Psoas muscle (tissue), 7 donors: ENCODE measurements at regions not wholly inside any gene's neighbourhood (a gene's known extent, or its start where the extent isn't known, plus 50 kb on each side); places are given as distances from the start of the nearest gene placed in this dataset.

Experiments
- ATAC-seq, 4 donors: fragments of 200-7000 bp; cut with Tn5 transposase; one replicate each; pipeline ENCODE4 v1.9.1; 2020; ENCODE audit warnings: moderate library complexity in 3 of 4, mild to moderate bottlenecking in 2 of 4
- DNase-seq, 2 donors: peaks; one replicate each; pipeline ENCODE4 v3.0.0-alpha.2; 2020
- H3K27ac ChIP-seq: fragments of 200-600 bp; one replicate; pipeline ENCODE4 v1.8.0; 2022
- H3K27me3 ChIP-seq, 3 donors: fragments of 200-600 bp in 1 of 3; one replicate each; pipeline versions ENCODE4 v1.6.1 to v1.8.0; 2013 to 2022; ENCODE audit warnings: low read length in 2 of 3, mild to moderate bottlenecking in 2 of 3, moderate library complexity in 1 of 3; ENCODE audit not compliant: insufficient read depth in 3 of 3
- H3K36me3 ChIP-seq, 2 donors: fragments of 200-600 bp in 1 of 2; one replicate each; pipeline versions ENCODE4 v1.6.1 to v1.8.0; 2013 to 2022; ENCODE audit warnings: low read depth in 1 of 2, mild to moderate bottlenecking in 1 of 2, moderate library complexity in 1 of 2; ENCODE audit not compliant: insufficient read depth in 1 of 2
- H3K4me1 ChIP-seq: fragments of 200-600 bp; one replicate; pipeline ENCODE4 v1.8.0; 2022
- H3K4me3 ChIP-seq: fragments of 200-600 bp; one replicate; pipeline ENCODE4 v1.8.0; 2022; ENCODE audit warnings: mild to moderate bottlenecking
- H3K9me3 ChIP-seq: fragments of 200-600 bp; one replicate; pipeline ENCODE4 v1.8.0; 2022
- CTCF ChIP-seq: fragments of 200-600 bp; IDR thresholded peaks from one replicate; pipeline ENCODE4 v1.8.0; 2022; ENCODE audit warnings: antibody characterized with exemption
- WGBS, 3 donors: extraction: QIAGEN DNeasy Blood & Tissue Kit; methylation state at CpG; one replicate each; pipeline versions ENCODE4 v1.1.6 to v1.1.7; 2013; 5-methylcytosine and 5-hydroxymethylcytosine counted together
- intact Hi-C, 2 donors: fragments of 100-400 bp; cut with DNase I; formaldehyde crosslinking; loops; one replicate each; pipeline versions ENCODE4 v1.11.0 to v1.14.2; 2022
- donor health status: healthy with polysubstance abuse.
- donor health status: DM: no; HTN: no; CAD: no; lungs with moderate emphysema.
- donor health status: Bipolar disorder and iron deficiency.
- donor health status: healthy.
- donor health status: DM: yes; HTN: yes; CAD: no.
- donor health status: DM: no; HTN: no; CAD: no.
- donor health status: DM: yes; HTN: yes; CAD: no.

- Histone ChIP-seq H3K4me1 (no peaks in the 10 kb centered on the region), H3K36me3 (no peaks in the 10 kb centered on the region), H3K27ac (no peak overlapping the region), H3K4me3 (no peak overlapping the region), H3K9me3 (no peaks in the 10 kb centered on the region), H3K27me3 (peaks cover 0 to 12% (median 0%) of the 10 kb centered on the region in 3 donors)
- ATAC-seq (no peak), DNase-seq (no peak)
- intact Hi-C loops = no loop called here
- no peak for TF ChIP-seq CTCF
- WGBS, 3 donors = 45 to 61% (median 48%) methylated on average over 7 of the region's 7 CpGs
Observed at GRCh38 chr2:109059474-109060165, 69.4 kb upstream of the SH3RF3 start.

GRCh38 chr2:109058802-109059201 is 69.8 kb upstream of the EDAR start:
- ATAC-seq = no peak
- WGBS, 3 donors = 92 to 96% (median 94%) methylated on average over 6 of the region's 6 CpGs
- intact Hi-C loops = no loop called here

GRCh38 chr2:109058191-109058632 is 69.2 kb upstream of the EDAR start:
- TF ChIP-seq CTCF = no peak
- H3K4me3 ChIP-seq = no peak overlapping the region
- 17 to 20% (median 19%) methylated on average over 9 of the region's 9 CpGs for WGBS, 3 donors
- peaks cover 0 to 12% (median 0%) of the 10 kb centered on the region in 3 donors for H3K27me3 ChIP-seq
- H3K9me3 ChIP-seq = no peaks in the 10 kb centered on the region
- H3K36me3 ChIP-seq = no peaks in the 10 kb centered on the region
- H3K27ac ChIP-seq = no peak overlapping the region
- no peak for DNase-seq
- intact Hi-C loops = no loop called here
- ATAC-seq = no peak
- H3K4me1 ChIP-seq = no peaks in the 10 kb centered on the region

More at GRCh38 chr2:109058802-109059201, 69.8 kb upstream of the EDAR start:
- Histone ChIP-seq H3K4me1 (no peaks in the 10 kb centered on the region), H3K4me3 (no peak overlapping the region), H3K36me3 (no peaks in the 10 kb centered on the region), H3K27me3 (peaks cover 0 to 12% (median 0%) of the 10 kb centered on the region in 3 donors), H3K9me3 (no peaks in the 10 kb centered on the region), H3K27ac (no peak overlapping the region)
- no peak for DNase-seq
- no peak for TF ChIP-seq CTCF

GRCh38 chr2:109057686-109058085 is 68.7 kb upstream of the EDAR start:
- Histone ChIP-seq H3K9me3 (no peaks in the 10 kb centered on the region), H3K27ac (no peak overlapping the region), H3K4me1 (no peaks in the 10 kb centered on the region), H3K4me3 (no peak overlapping the region), H3K36me3 (no peaks in the 10 kb centered on the region), H3K27me3 (peaks cover 0 to 12% (median 0%) of the 10 kb centered on the region in 3 donors)
- no peak for ATAC-seq
- no peak for DNase-seq
- TF ChIP-seq CTCF = no peak
- intact Hi-C loops = no loop called here
- WGBS, 3 donors = 80 to 85% (median 84%) methylated on average over 9 of the region's 9 CpGs

GRCh38 chr2:109055435-109055834 is 66.4 kb upstream of the EDAR start:
- Histone ChIP-seq H3K4me1 (no peaks in the 10 kb centered on the region), H3K36me3 (no peaks in the 10 kb centered on the region), H3K27me3 (no peaks in the 10 kb centered on the region), H3K9me3 (no peaks in the 10 kb centered on the region), H3K4me3 (no peak overlapping the region), H3K27ac (no peak overlapping the region)
- intact Hi-C loops = no loop called here
- TF ChIP-seq CTCF = no peak
- ATAC-seq (no peak), DNase-seq (no peak)
- WGBS, 3 donors = 89 to 91% (median 90%) methylated on average over 14 of the region's 14 CpGs
